Activated CD4-positive, alpha-beta T cell treated with anti-CD3 and anti-CD28 coated beads for 24 hours (primary cell): ENCODE measurements at regions not wholly inside any gene's neighbourhood (a gene's known extent, or its start where the extent isn't known, plus 50 kb on each side); places are given as distances from the start of the nearest gene placed in this dataset.

Experiments used
- DNase-seq, 2 donors: peaks; one replicate each; pipeline ENCODE4 v3.0.0-alpha.2; 2020; ENCODE audit warnings: low read depth in 2 of 2

DNA sequence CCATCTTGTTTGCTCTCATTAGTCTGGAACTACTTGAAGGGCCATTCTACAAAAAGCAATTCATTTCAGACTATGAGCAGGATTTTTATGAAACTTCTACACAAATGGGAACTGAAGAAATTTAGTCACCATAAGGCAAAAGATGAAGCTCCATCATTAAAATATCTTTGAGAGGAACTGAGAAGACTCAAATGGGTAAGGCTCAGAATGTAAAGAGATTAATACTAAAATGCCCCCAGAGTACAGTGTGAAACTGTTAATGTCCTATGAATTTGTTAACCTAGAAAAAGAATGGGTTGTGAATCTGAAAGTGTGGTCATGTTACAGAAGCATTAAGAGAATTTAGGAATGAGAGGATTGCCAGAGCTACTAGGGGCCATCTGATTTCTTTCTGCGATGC is 77.9 kb upstream of the SLC7A11 start:
- no peak for DNase-seq

- DNase-seq: no peak
Observed at GRCh38 chr4:138317175-138317748, 75.1 kb upstream of the SLC7A11 start.

DNA sequence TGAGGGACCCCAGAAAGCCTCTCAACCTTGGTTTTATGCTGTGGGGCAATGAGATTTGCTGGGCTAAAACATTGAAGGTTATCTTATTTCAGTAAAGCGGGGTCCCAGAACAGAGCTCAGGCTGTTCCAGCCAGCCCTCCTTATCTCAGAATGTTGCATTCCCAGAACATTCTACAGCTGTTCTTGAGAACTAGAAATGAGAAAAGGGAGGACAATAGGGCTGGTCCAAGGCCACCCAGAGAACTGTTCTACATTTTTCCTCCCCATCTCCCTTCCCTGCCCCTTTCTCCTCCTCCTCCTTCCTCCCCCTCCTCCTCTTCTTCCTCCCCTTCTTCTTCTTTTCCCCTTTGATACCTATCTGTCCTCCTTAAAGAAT is 70.4 kb upstream of the SLC7A11 start:
- DNase-seq: no peak

DNA sequence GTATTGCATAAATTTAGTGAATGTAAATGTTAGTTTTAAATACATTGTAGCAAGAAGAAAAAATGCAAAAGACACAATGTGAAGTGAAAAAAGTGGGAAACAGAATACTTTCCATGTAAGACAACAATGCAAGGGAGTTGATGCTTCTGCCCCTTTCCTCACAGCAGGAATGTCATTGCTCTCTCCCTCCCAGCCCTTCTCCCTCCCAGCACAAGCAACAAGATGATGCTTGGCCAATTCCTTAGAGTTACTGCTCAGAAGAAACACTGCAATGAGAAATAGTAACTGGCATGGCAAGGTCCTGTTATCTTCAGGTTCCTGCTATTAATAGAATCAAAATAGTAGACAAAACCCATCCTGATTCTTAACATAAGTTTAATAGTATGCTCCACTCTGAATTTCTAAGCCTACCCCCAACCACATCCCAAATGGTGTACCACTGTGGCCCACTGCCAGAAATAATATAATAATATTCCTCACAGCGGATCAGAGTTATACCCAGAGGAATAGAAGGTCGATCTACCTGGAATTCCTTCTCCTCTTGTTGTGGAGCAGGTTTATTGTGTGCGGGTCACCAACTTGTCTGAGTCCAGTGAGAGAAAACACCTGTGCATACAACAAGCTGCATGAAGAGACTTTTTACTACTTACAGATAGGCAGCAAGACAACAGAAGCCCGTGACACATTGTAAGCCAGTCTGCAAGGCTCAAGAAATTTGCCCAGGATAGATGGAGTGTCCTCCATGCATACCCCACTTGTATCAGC is 69.8 kb upstream of the SLC7A11 start:
- no peak for DNase-seq

GRCh38 chr4:138310991-138311390 is 68.8 kb upstream of the SLC7A11 start:
- no peak for DNase-seq

- no peak for DNase-seq
Observed at GRCh38 chr4:138310498-138310897, 68.3 kb upstream of the SLC7A11 start.

DNA sequence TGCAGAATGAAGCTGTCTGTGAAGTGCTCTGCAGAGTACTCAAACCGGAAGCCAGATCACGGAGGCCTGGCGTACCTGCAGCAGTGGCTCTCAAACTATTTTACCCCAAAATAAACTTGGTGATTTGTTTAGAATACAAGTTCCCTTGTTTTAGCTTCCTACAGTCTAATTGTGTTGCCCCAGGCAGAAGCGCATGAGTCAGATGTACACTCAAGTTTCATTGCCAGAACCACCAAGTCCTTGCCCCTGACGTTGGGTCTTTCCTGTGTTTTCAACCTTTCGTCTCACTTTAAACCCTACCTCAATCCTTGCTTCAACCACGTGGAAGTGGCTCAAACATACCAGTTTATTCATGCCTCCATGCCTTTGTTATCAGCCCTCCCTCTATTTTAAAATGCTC is 66.2 kb upstream of the SLC7A11 start:
- no peak for DNase-seq

- no peak for DNase-seq
Observed at GRCh38 chr4:138307319-138307718, 65.2 kb upstream of the SLC7A11 start.

DNA sequence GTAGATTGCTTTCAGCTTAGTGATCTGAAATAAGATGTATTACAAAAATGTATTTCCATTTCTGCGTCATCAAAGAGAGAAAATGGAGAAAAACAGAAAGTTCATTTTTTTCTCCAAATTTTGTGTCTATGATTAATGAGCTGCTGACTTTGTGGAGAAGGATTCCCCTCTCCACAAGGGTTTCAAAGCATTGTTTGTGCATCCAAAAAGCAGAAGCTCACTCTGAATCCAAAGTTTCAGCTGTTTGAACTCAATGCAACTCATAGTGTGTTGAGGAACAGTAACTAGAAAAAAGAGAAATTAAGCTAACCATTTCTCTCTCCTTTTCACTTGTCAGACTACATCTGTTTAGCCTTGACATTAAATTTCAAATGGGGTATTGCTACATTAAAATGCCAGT is 62.9 kb upstream of the SLC7A11 start:
- no peak for DNase-seq

- DNase-seq: no peak
Observed at GRCh38 chr4:138301536-138301935, 59.4 kb upstream of the SLC7A11 start.

DNA sequence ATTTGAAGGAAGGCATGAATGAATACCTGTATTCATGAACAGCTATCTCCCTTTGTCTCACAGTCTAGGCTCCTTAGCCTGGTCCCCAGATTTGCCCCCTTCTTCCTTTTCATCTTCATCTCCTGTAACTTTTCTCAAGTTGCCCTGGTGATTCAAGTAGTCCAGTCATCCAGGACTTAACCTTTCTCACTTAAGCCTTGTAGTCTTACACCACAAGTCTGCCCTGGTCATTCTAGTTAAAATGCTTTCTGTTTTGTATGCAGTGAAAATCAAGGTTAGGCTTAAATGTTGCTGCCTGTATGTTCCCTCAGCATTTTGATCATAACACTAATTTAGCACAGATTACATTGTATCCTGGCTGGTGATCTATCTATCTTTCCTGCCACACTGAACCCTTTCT is 58.5 kb upstream of the SLC7A11 start:
- DNase-seq: no peak

GRCh38 chr4:138299881-138300280 is 57.7 kb upstream of the SLC7A11 start:
- DNase-seq: no peak

DNA sequence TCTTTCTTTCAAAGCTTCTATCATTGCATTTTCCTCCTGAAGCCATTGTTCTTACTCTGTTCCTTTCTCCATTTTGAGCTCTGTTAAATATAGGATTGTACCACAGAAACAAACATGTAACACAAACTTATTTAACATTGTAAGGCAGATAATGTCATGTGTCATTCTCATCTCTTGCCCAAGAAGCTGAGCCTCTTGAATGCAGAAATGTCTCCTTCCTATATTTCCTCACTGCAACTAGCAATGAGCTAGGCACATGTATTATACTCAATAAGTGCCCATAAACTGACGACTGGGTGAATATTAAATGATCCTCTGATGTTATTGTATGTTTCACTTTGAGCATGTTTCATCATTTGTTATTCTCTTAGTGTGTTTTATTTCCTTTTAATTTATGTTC is 56.7 kb upstream of the SLC7A11 start:
- no peak for DNase-seq

DNA sequence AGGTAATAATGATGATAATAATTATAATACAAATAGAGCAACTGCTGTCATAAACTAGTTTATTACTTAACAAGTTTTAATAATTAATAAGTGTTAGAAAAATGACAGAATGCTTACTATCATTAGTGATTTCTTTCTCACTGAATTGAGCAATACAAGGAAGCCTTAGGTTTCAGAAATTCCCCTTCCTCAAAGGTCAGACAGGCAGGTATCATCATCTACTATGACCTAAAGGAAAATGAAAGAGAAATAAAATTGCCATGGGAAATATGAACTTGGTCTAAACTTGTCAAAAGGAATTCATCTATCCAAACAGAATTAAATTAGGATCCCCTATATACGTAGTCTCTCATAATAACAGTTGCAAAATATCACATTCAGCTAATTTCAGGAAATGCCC is 56.3 kb upstream of the SLC7A11 start:
- DNase-seq: no peak

- DNase-seq: no peak
Observed at GRCh38 chr4:138297743-138298405, 55.7 kb upstream of the SLC7A11 start.

GRCh38 chr4:138292321-138292720 is 50.2 kb upstream of the SLC7A11 start:
- DNase-seq: no peak
